Esophagus squamous epithelium (tissue), 5 donors: ENCODE measurements at regions not wholly inside any gene's neighbourhood (a gene's known extent, or its start where the extent isn't known, plus 50 kb on each side); places are given as distances from the start of the nearest gene placed in this dataset.

Experiments used
- DNase-seq: peaks from one replicate; lab custom pipeline; 2025; lab: John Stamatoyannopoulos, UW
- H3K27ac ChIP-seq, 4 donors: fragments of 200-600 bp; sonication (generic); one replicate each; pipeline ENCODE4 v1.5.1; 2016 to 2019; ENCODE audit warnings: mild to moderate bottlenecking in 1 of 4
- H3K27me3 ChIP-seq, 4 donors: fragments of 200-600 bp; sonication (generic); 1 replicate in 3 of 4; 2 replicates in 1 of 4; pipeline versions ENCODE4 v1.5.1 to v1.6.0; 2017 to 2021; ENCODE audit warnings: antibody characterized with exemption in 1 of 4
- H3K36me3 ChIP-seq, 3 donors: fragments of 200-600 bp; sonication (generic); one replicate each; pipeline ENCODE4 v1.5.1; 2016 to 2019
- H3K4me1 ChIP-seq, 3 donors: fragments of 200-600 bp; sonication (generic); one replicate each; pipeline ENCODE4 v1.5.1; 2017 to 2019
- H3K4me3 ChIP-seq, 4 donors: fragments of 200-600 bp; sonication (generic); 1 replicate in 3 of 4; 2 replicates in 1 of 4; pipeline ENCODE4 v1.5.1; 2016 to 2019; ENCODE audit warnings: mild to moderate bottlenecking in 2 of 4, moderate library complexity in 1 of 4
- H3K9me3 ChIP-seq, 3 donors: fragments of 200-600 bp; sonication (generic); one replicate each; pipeline ENCODE4 v1.5.1; 2016 to 2019
- POLR2A ChIP-seq, 4 donors: fragments of 450-650 bp; IDR thresholded peaks; one replicate each; pipeline ENCODE4 v1.6.1; 2017; ENCODE audit warnings: antibody characterized with exemption in 4 of 4, mild to moderate bottlenecking in 4 of 4, moderate library complexity in 3 of 4
- WGBS, 2 donors: methylation state at CpG; one replicate each; pipeline ENCODE4 v1.1.5; 2018; 5-methylcytosine and 5-hydroxymethylcytosine counted together
- intact Hi-C: fragments of 100-400 bp; cut with DNase I; formaldehyde crosslinking; loops from one replicate; pipeline ENCODE4 v1.15.0; 2022
- TF ChIP-seq, protein P1 (sequence below), 6 experiments: fragments of 450-650 bp in 4 of 6; fragments of 200-600 bp in 2 of 6; sonication (generic) in 2 of 6; IDR thresholded peaks; one replicate each; pipeline ENCODE4 v1.5.1; 2016 to 2019; ENCODE audit warnings: antibody characterized with exemption in 6 of 6, mild to moderate bottlenecking in 4 of 6, moderate library complexity in 4 of 6
- donor health status: DM: yes; HTN: yes; CAD: no.

DNA sequence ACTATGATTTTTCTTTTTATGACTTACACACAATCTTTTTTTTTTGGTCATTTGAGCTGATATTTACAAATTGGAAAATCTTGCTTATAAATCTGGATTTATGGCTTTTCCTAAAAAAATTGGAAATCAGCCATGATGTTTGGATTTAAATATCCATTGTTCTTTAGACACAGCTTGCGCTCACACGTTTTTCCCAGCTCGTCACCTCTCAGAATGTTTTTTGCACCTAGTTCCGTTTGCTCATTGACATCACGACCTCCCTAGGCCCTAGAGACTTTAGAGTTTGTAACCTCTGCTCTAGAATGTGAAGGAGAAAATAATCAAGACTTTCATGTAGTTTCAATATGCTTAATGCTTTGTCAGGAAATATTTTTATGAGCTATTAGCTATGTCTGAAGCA, 930.5 kb downstream of the TLE4 start:
- no peaks in the 10 kb centered on the region for H3K36me3 ChIP-seq
- H3K27ac ChIP-seq, result no peak overlapping the region
- peaks cover 0 to 15% (median 5%) of the 10 kb centered on the region in 3 donors for H3K4me1 ChIP-seq
- 48 to 53% methylated on average over 5 of the region's 5 CpGs for WGBS, 2 donors
- no peak overlapping the region for H3K4me3 ChIP-seq
- TF ChIP-seq POLR2A (IDR thresholded peaks at IDR 0.05), result no peak
- TF ChIP-seq, protein P1, sequence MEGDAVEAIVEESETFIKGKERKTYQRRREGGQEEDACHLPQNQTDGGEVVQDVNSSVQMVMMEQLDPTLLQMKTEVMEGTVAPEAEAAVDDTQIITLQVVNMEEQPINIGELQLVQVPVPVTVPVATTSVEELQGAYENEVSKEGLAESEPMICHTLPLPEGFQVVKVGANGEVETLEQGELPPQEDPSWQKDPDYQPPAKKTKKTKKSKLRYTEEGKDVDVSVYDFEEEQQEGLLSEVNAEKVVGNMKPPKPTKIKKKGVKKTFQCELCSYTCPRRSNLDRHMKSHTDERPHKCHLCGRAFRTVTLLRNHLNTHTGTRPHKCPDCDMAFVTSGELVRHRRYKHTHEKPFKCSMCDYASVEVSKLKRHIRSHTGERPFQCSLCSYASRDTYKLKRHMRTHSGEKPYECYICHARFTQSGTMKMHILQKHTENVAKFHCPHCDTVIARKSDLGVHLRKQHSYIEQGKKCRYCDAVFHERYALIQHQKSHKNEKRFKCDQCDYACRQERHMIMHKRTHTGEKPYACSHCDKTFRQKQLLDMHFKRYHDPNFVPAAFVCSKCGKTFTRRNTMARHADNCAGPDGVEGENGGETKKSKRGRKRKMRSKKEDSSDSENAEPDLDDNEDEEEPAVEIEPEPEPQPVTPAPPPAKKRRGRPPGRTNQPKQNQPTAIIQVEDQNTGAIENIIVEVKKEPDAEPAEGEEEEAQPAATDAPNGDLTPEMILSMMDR (IDR thresholded peaks at IDR 0.05), result no peak
- DNase-seq, result no peak
- H3K9me3 ChIP-seq, result no peaks in the 10 kb centered on the region
- intact Hi-C loops, result no loop called here
- H3K27me3 ChIP-seq, result no peaks in the 10 kb centered on the region

DNA sequence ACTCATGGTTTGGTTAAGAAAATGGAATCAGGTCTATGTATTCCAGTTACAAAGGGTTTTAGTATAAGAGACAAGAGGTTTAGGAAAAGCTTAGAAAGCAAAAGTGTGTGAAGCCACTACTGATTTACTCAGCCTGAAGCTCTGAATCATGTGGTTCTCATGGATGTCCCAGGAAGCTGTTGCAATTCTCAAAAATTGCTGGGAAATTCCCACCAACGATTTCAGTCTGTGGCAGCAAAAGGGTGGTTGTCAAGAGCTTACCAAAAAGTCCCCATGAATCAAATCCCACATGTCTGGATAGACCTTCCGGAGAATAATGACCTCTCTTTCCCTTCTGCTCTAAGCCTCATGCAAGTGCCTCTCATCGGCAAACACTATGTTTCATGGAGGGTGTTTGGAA, 929.9 kb downstream of the TLE4 start:
- Histone ChIP-seq H3K36me3 (no peaks in the 10 kb centered on the region), H3K27ac (no peak overlapping the region), H3K4me1 (peaks cover 0 to 15% (median 5%) of the 10 kb centered on the region in 3 donors), H3K27me3 (no peaks in the 10 kb centered on the region), H3K4me3 (no peak overlapping the region), H3K9me3 (no peaks in the 10 kb centered on the region)
- 22 to 33% methylated on average over 3 of the region's 3 CpGs for WGBS, 2 donors
- TF ChIP-seq, protein P1 (IDR thresholded peaks at IDR 0.05), result no peak
- no peak for TF ChIP-seq POLR2A (IDR thresholded peaks at IDR 0.05)
- no peak for DNase-seq
- intact Hi-C loops, result no loop called here

DNA sequence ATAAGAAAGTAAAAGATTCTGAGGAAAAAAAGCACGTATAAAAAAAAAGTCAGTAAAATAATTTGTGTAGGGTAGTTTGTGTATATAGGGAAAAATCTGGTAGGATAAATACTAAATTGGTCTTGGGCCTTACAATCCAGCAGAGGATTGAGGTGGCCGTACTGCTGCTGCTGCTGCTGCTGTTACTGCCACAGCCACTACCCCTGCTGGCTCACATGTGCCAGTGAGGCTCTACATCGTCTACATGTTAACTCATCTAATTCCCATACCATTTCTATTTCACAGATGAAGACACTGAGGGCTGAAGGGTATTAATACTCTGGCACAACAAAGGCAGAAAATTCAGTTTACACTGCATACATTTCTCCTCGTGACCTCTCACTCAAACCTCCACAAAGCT, 928.5 kb downstream of the TLE4 start:
- Histone ChIP-seq H3K4me3 (no peak overlapping the region), H3K4me1 (peaks cover 0 to 15% (median 5%) of the 10 kb centered on the region in 3 donors), H3K9me3 (no peaks in the 10 kb centered on the region), H3K27ac (no peak overlapping the region), H3K27me3 (no peaks in the 10 kb centered on the region), H3K36me3 (no peaks in the 10 kb centered on the region)
- TF ChIP-seq POLR2A (IDR thresholded peaks at IDR 0.05), result no peak
- TF ChIP-seq, protein P1 (IDR thresholded peaks at IDR 0.05), result no peak
- WGBS, 2 donors, result 88% methylated on average over 4 of the region's 4 CpGs
- intact Hi-C loops, result no loop called here
- DNase-seq, result no peak

DNA sequence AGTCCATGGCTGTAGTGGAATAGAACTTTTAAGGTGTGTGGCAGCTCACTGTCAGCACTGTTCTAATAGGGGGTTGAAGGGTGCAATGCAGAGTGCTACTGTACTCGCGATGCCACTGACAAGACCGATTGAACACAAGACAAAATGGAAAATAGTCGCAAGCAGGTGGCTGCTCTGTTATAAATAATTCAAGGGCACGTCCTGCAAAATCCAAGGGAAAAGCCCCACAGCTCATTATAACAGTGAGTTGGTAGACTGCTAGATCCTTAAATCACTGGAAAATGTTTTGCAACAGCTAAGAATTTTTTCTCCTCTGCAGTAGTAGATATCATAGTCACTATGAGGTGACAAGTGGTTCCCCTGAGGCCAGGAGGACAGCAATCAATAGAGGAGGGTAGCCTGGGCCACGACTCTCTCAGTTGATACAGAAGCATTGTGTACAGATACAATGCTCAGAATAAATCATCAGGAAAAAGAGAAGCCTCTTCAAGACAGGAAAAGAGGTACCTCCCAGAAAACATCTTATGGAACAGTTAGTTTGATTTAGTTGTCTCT, 926.3 kb downstream of the TLE4 start:
- Histone ChIP-seq H3K27ac (no peak overlapping the region), H3K36me3 (no peaks in the 10 kb centered on the region), H3K4me1 (no peaks in the 10 kb centered on the region), H3K4me3 (no peak overlapping the region), H3K27me3 (no peaks in the 10 kb centered on the region), H3K9me3 (no peaks in the 10 kb centered on the region)
- 67 to 83% methylated on average over 6 of the region's 6 CpGs for WGBS, 2 donors
- no peak for DNase-seq
- TF ChIP-seq, protein P1 (IDR thresholded peaks at IDR 0.05), result no peak
- no peak for TF ChIP-seq POLR2A (IDR thresholded peaks at IDR 0.05)
- intact Hi-C loops, result no loop called here

DNA sequence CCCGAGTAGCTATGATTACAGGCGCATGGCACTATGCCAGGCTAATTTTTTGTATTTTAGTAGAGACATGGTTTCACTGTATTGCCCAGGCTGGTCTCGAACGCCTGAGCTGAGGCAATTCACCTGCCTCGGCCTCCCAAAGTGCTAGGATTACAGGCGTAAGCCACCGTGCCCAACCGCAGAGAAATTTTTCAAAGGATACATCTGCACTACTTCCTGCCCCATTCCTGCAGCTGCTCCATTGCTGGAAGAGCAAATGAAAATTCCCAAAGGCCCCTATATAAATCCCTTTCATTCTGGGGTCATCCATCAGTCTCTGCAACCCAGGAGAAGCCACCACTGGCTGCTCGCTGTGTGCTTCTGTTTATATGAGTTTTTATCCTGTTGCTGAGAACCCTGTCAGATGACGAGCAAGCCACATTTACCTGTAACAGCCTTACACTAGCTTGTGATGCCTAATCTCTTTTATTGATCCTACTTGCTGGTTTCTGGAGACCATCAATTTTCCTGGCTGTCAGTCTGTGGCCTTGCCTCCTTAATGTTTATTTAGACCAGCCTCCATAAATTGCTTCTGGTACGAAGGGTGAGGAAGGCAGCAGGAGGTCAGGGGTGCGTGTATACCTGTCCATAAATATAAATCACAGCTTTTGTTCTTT, 925.3 kb downstream of the TLE4 start:
- TF ChIP-seq, protein P1 (IDR thresholded peaks at IDR 0.05), result no peak
- TF ChIP-seq POLR2A (IDR thresholded peaks at IDR 0.05), result no peak
- H3K4me3 ChIP-seq, result no peak overlapping the region
- no peaks in the 10 kb centered on the region for H3K4me1 ChIP-seq
- no peaks in the 10 kb centered on the region for H3K27me3 ChIP-seq
- no peak for DNase-seq
- H3K36me3 ChIP-seq, result no peaks in the 10 kb centered on the region
- H3K9me3 ChIP-seq, result no peaks in the 10 kb centered on the region
- intact Hi-C loops, result no loop called here
- WGBS, 2 donors, result 77 to 78% methylated on average over 11 to 12 of the region's 12 CpGs
- H3K27ac ChIP-seq, result no peak overlapping the region
